Vagina (tissue), 2 donors: ENCODE measurements at regions not wholly inside any gene's neighbourhood (a gene's known extent, or its start where the extent isn't known, plus 50 kb on each side); places are given as distances from the start of the nearest gene placed in this dataset.

Experiments used
- POLR2A ChIP-seq, 2 donors: fragments of 450-650 bp; IDR thresholded peaks; one replicate each; pipeline ENCODE4 v1.6.1; 2017; ENCODE audit warnings: antibody characterized with exemption in 2 of 2, mild to moderate bottlenecking in 2 of 2, moderate library complexity in 2 of 2
- POLR2AphosphoS5 ChIP-seq, 2 donors: sonication (generic); formaldehyde crosslinking; IDR thresholded peaks; one replicate each; pipeline ENCODE4 v1.9.0; 2017; ENCODE audit warnings: antibody characterized with exemption in 2 of 2, mild to moderate bottlenecking in 2 of 2, low read depth in 1 of 2; ENCODE audit not compliant: insufficient read depth in 1 of 2
- TF ChIP-seq, protein P1 (sequence below), 3 experiments: fragments of 450-650 bp in 2 of 3; fragments of 200-600 bp in 1 of 3; sonication (generic) in 1 of 3; IDR thresholded peaks; one replicate each; pipeline ENCODE4 v1.5.1; 2017 to 2019; ENCODE audit warnings: antibody characterized with exemption in 3 of 3, mild to moderate bottlenecking in 2 of 3, moderate library complexity in 2 of 3

DNA sequence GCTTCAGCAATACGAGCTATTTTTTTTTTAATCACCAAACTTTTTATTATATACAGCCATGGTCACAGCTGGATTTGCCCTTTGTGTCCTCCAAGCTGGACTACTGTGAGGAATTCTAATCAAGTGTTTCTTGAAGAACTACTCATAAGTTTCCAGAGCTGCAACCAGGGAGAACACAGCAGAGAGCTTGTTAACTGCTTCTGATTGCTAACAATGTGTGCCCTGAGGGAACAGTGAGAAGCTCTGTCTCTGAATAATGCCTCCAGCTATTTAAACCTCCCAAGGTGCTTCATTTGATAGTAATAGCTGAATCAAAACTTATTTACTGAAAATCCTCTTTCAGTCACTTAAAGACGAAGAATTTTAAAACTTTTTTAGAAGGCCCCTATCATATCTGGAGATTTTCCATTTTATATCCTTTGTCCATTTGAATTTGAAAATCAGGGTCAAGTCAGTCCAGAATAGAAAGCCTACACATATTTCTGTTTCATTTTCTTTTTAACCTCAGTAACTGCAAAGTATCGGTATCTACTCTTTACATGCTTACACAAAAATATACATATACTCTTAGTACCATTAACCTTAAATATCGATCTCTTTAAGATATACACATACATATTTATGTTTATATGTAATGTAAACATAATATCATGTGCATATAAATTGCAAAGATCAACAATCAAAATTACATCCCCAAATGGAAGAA is 1024.2 kb downstream of the GRM8 start:
- TF ChIP-seq POLR2A (IDR thresholded peaks at IDR 0.05) (no peak), POLR2AphosphoS5 (IDR thresholded peaks at IDR 0.05; ENCODE audit: insufficient read depth in 1 of 2, low read depth in 1 of 2) (no peak)
- TF ChIP-seq, protein P1, sequence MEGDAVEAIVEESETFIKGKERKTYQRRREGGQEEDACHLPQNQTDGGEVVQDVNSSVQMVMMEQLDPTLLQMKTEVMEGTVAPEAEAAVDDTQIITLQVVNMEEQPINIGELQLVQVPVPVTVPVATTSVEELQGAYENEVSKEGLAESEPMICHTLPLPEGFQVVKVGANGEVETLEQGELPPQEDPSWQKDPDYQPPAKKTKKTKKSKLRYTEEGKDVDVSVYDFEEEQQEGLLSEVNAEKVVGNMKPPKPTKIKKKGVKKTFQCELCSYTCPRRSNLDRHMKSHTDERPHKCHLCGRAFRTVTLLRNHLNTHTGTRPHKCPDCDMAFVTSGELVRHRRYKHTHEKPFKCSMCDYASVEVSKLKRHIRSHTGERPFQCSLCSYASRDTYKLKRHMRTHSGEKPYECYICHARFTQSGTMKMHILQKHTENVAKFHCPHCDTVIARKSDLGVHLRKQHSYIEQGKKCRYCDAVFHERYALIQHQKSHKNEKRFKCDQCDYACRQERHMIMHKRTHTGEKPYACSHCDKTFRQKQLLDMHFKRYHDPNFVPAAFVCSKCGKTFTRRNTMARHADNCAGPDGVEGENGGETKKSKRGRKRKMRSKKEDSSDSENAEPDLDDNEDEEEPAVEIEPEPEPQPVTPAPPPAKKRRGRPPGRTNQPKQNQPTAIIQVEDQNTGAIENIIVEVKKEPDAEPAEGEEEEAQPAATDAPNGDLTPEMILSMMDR (IDR thresholded peaks at IDR 0.05) = no peak
